OCI-LY1 (cell line): ENCODE measurements at regions not wholly inside any gene's neighbourhood (a gene's known extent, or its start where the extent isn't known, plus 50 kb on each side); places are given as distances from the start of the nearest gene placed in this dataset.
"Not testable (repeated sequence)": the region's sequence is repeated elsewhere in the genome, so short reads cannot be mapped to it uniquely, and the experiment has no call there.

Experiments
- H2AFZ ChIP-seq: fragments of 200-600 bp; sonication (generic), shearing (Covaris generic); 2 replicates; pipeline ENCODE4 v1.6.0; 2014; ENCODE audit warnings: antibody characterized with exemption, mild to moderate bottlenecking, low read length
- H3F3A ChIP-seq: fragments of 200-600 bp; sonication (generic), shearing (Covaris generic); 2 replicates; pipeline ENCODE4 v1.6.0; 2014; ENCODE audit warnings: mild to moderate bottlenecking, antibody characterized with exemption, low read length, moderate library complexity; ENCODE audit not compliant: insufficient read depth
- H3K27ac ChIP-seq: fragments of 200-600 bp; sonication (generic); 2 replicates; pipeline ENCODE4 v1.5.1; 2014; ENCODE audit warnings: low read length, mixed run types, mild to moderate bottlenecking, low read depth; ENCODE audit not compliant: poor library complexity, severe bottlenecking
- H3K27me3 ChIP-seq: fragments of 200-600 bp; sonication (generic); 2 replicates; pipeline ENCODE4 v1.6.0; 2014; ENCODE audit warnings: antibody characterized with exemption, mild to moderate bottlenecking, low read length, moderate library complexity; ENCODE audit not compliant: insufficient read depth
- H3K36me3 ChIP-seq: fragments of 200-600 bp; sonication (generic); 2 replicates; pipeline ENCODE4 v1.6.1; 2014; ENCODE audit warnings: mild to moderate bottlenecking, antibody characterized with exemption, low read length, moderate library complexity, mixed read lengths; ENCODE audit not compliant: insufficient read depth
- H3K4me1 ChIP-seq: fragments of 200-600 bp; sonication (generic); 2 replicates; pipeline ENCODE4 v1.5.1; 2014; ENCODE audit warnings: mild to moderate bottlenecking, low read length, moderate library complexity; ENCODE audit not compliant: insufficient read depth, severe bottlenecking
- H3K4me2 ChIP-seq: fragments of 200-600 bp; sonication (generic), shearing (Covaris generic); 2 replicates; pipeline ENCODE4 v1.6.1; 2014; ENCODE audit warnings: low read length
- H3K4me3 ChIP-seq: fragments of 200-600 bp; sonication (generic); 2 replicates; pipeline ENCODE4 v1.5.1; 2014; ENCODE audit warnings: low read length, low read depth, mild to moderate bottlenecking, mixed read lengths; ENCODE audit not compliant: poor library complexity, severe bottlenecking
- H3K79me2 ChIP-seq: fragments of 200-600 bp; shearing (Covaris generic); 2 replicates; pipeline ENCODE4 v1.6.1; 2016; ENCODE audit warnings: mixed run types, low read length, mixed read lengths; ENCODE audit not compliant: insufficient read depth
- H3K9ac ChIP-seq: fragments of 200-600 bp; sonication (generic), shearing (Covaris generic); 2 replicates; pipeline ENCODE4 v1.6.1; 2014; ENCODE audit warnings: mild to moderate bottlenecking, low read length, mixed read lengths
- H3K9me2 ChIP-seq: fragments of 200-600 bp; sonication (generic), shearing (Covaris generic); 2 replicates; pipeline ENCODE4 v1.6.1; 2014; ENCODE audit warnings: low read depth, mild to moderate bottlenecking, low read length, mixed read lengths
- H3K9me3 ChIP-seq: fragments of 200-600 bp; shearing (Covaris generic); 2 replicates; pipeline ENCODE4 v1.6.1; 2014; ENCODE audit warnings: low read length, mixed read lengths
- H4K20me1 ChIP-seq: fragments of 200-600 bp; sonication (generic), shearing (Covaris generic); 2 replicates; pipeline ENCODE4 v1.6.0; 2016; ENCODE audit warnings: mild to moderate bottlenecking, low read length; ENCODE audit not compliant: insufficient read depth
- EZH2 ChIP-seq: fragments of 200-600 bp; sonication (generic), shearing (Covaris generic); IDR thresholded peaks from 2 replicates; pipeline ENCODE4 v1.8.0; 2017; ENCODE audit warnings: borderline replicate concordance, mixed run types, mild to moderate bottlenecking, antibody characterized with exemption, low read length, moderate library complexity, mixed read lengths
- TF ChIP-seq, protein P1 (sequence below): fragments of 200-600 bp; sonication (generic), shearing (Covaris generic); IDR thresholded peaks from 2 replicates; pipeline ENCODE4 v1.5.1; 2017; ENCODE audit warnings: mild to moderate bottlenecking, antibody characterized with exemption, low read length, moderate library complexity, mixed read lengths

DNA sequence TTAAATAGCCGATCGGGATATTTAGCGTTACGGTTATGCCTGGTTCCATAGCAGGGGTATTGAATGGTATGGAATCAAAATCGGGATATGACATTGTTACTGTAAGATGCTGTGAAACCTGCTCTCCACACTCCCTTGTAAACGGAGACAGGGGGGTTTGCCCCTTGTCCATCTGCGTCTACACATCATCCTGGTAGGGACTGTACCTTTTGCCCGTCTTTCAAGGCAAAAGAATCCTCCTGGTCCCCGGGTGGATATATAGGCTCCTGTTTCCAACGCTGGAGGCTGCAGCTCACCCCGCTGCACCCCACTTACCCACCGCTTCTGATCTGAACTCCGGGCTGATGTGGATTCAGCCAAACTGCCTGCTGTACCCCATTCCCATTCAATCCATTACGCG lies 189.1 kb downstream of the SHOX start:
- Histone ChIP-seq H3K79me2 (no peaks in the 10 kb centered on the region), H3K27me3 (no peaks in the 10 kb centered on the region), H3K9me3 (no peaks in the 10 kb centered on the region), H3K9me2 (no peaks in the 10 kb centered on the region), H3K9ac (no peak overlapping the region), H3K36me3 (no peaks in the 10 kb centered on the region), H2AFZ (no peak overlapping the region), H3K4me1 (no peaks in the 10 kb centered on the region), H3K4me2 (no peak overlapping the region), H4K20me1 (no peaks in the 10 kb centered on the region), H3K4me3 (no peak overlapping the region), H3K27ac (no peak overlapping the region), H3F3A (no peaks in the 10 kb centered on the region)
- TF ChIP-seq, protein P1, sequence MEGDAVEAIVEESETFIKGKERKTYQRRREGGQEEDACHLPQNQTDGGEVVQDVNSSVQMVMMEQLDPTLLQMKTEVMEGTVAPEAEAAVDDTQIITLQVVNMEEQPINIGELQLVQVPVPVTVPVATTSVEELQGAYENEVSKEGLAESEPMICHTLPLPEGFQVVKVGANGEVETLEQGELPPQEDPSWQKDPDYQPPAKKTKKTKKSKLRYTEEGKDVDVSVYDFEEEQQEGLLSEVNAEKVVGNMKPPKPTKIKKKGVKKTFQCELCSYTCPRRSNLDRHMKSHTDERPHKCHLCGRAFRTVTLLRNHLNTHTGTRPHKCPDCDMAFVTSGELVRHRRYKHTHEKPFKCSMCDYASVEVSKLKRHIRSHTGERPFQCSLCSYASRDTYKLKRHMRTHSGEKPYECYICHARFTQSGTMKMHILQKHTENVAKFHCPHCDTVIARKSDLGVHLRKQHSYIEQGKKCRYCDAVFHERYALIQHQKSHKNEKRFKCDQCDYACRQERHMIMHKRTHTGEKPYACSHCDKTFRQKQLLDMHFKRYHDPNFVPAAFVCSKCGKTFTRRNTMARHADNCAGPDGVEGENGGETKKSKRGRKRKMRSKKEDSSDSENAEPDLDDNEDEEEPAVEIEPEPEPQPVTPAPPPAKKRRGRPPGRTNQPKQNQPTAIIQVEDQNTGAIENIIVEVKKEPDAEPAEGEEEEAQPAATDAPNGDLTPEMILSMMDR: no peak
- TF ChIP-seq EZH2: no peak

DNA sequence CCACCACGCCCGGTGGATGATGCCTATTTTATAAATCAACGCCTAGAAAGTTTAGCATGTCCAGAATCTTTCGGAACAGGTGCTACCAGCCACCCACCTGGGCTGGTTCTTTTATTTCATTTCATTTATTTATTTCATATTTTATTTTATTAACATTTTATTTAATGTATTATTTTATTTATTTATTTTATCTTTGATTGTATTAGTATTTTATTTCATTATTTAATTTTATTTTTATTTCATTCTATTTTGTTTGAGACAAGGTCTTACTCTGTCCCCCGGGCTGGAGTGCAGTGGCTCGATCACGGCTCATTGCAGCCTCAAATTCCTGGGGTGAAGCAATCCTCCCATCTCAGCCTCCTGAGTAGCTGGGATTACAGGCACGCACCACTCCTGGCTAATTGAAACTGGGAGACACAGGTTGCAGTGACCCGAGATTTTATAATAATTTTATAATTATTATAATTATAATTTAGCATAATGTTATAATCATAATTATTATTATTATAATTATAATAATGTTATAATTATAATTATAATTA lies 187.2 kb downstream of the SHOX start:
- Histone ChIP-seq H3K9me3 (no peaks in the 10 kb centered on the region), H4K20me1 (no peaks in the 10 kb centered on the region), H3F3A (no peaks in the 10 kb centered on the region), H3K4me2 (no peak overlapping the region), H3K9me2 (no peaks in the 10 kb centered on the region), H3K27ac (no peak overlapping the region), H3K4me1 (no peaks in the 10 kb centered on the region), H3K79me2 (no peaks in the 10 kb centered on the region), H3K27me3 (no peaks in the 10 kb centered on the region), H2AFZ (no peak overlapping the region), H3K36me3 (no peaks in the 10 kb centered on the region), H3K4me3 (no peak overlapping the region), H3K9ac (no peak overlapping the region)
- TF ChIP-seq, protein P1: no peak

DNA sequence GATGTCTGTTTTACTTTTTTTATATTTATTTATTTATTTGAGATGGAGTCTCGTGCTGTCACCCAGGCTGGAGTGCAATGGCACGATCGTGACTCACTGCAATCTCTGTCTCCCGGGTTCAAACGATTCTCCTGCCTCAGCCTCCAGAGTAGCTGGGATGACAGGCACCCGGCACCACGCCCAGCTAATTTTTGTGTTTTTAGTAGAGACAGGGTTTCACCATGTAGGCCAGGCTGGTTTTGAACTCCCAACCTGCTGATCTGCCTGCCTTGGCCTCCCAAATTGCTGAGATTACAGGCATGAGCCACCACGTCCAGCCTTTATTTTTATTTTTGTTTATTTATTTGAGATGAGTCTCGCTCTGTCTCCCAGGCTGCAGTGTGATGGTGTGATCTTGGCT lies 186.6 kb downstream of the SHOX start:
- H3K27me3 ChIP-seq, H3K9ac ChIP-seq, H4K20me1 ChIP-seq, H3K9me3 ChIP-seq, H3K27ac ChIP-seq, H3K4me1 ChIP-seq, H3K9me2 ChIP-seq, H3F3A ChIP-seq, H3K4me2 ChIP-seq, H3K4me3 ChIP-seq, H2AFZ ChIP-seq, H3K36me3 ChIP-seq, H3K79me2 ChIP-seq: not testable (repeated sequence)

DNA sequence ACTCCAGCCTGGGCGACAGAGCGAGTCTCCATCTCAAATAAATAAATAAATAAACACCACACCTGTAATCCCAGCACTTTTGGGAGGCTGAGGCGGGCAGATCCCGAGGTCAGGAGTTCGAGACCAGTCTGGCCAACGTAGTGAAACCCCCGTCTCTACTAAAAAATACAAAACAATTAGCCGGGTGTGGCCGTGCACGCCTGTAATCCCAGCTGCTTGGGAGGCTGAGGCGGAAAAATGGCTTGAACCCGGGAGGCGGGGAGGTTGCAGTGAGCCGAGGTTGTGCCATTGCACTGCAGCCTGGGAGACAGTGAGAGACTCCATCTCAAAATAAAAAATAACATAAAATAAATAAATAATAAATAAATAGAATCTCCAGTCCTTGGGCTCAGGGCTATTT lies 185.8 kb downstream of the SHOX start:
- TF ChIP-seq, protein P1: no peak
- TF ChIP-seq EZH2: no peak
- Histone ChIP-seq H3K27me3 (no peaks in the 10 kb centered on the region), H3K4me2 (no peak overlapping the region), H3K4me1 (no peaks in the 10 kb centered on the region), H3K79me2 (no peaks in the 10 kb centered on the region), H2AFZ (no peak overlapping the region), H3K27ac (no peak overlapping the region), H3K9ac (no peak overlapping the region), H3F3A (no peaks in the 10 kb centered on the region), H3K9me2 (no peaks in the 10 kb centered on the region), H3K36me3 (no peaks in the 10 kb centered on the region), H4K20me1 (no peaks in the 10 kb centered on the region), H3K9me3 (no peaks in the 10 kb centered on the region), H3K4me3 (no peak overlapping the region)
